ENCODE measurements at regions not wholly inside any gene's neighbourhood (a gene's known extent, or its start where the extent isn't known, plus 50 kb on each side); places are given as distances from the start of the nearest gene placed in this dataset.
A peak's percentile ranks its signal among the peaks of the same experiment; 100 is the strongest.

GRCh38 chr15:77709135-77709886 is 76.6 kb upstream of the LINGO1 start:
- 0 out of 2 replicates have a peak overlapping the region, but pooled peaks have one; percentile 1 for H2BK12ac ChIP-seq (ENCODE audit: low read depth, low read length)
- H3K4me1 ChIP-seq (replicated peaks in 1 of 4; ENCODE audit: control insufficient read depth in 3 of 4, insufficient read depth in 4 of 4, low read length in 3 of 4) = peaks cover 0 to 10% (median 2%) of the 10 kb centered on the region in 4 experiments; a peak in 3 of 7 replicates
- no peak overlapping the region for H3K18ac ChIP-seq (ENCODE audit: extremely low read depth, low read length)
- H3K79me1 ChIP-seq (ENCODE audit: low read depth, low read length) = no peaks in the 10 kb centered on the region
- H2AFZ ChIP-seq (ENCODE audit: low read length) = no peak overlapping the region
- no peak overlapping the region for H4K5ac ChIP-seq (ENCODE audit: insufficient read length, low read depth, low read length)
- no peak overlapping the region for H3K4me3 ChIP-seq (ENCODE audit: extremely low read depth in 1 of 4, insufficient read depth in 2 of 4, low read depth in 3 of 4, low read length in 4 of 4)
- H3K23me2 ChIP-seq (ENCODE audit: low read depth, low read length) = no peaks in the 10 kb centered on the region; the same call in 1 of the 2 replicates
- no peaks in the 10 kb centered on the region for H3K9me3 ChIP-seq (ENCODE audit: insufficient read depth in 2 of 2, low read depth in 1 of 2, low read length in 1 of 2)
- ChIA-PET POLR2A (ENCODE audit: partially characterized antibody) (no interaction called here), CTCF (ENCODE audit: partially characterized antibody) (interaction anchor here (1.1 to 2.4 kb wide), 14 partner anchors 11 to 127 kb away, joined by 3 to 12 read pairs (median 4); partner anchors contain the start of gene LINGO1)
- H2BK5ac ChIP-seq (ENCODE audit: low read depth, low read length) = no peak overlapping the region
- H3K9ac ChIP-seq (replicated peaks in 1 of 4; ENCODE audit: extremely low read depth in 1 of 4, low read depth in 3 of 4, low read length in 3 of 4) = no peak overlapping the region
- H3K27me3 ChIP-seq (replicated peaks in 1 of 4; ENCODE audit: control insufficient read depth in 3 of 4, extremely low read depth in 1 of 4, insufficient read depth in 3 of 4, low read length in 3 of 4) = no peaks in the 10 kb centered on the region
- no peak overlapping the region for H3K4me2 ChIP-seq (ENCODE audit: insufficient read depth in 1 of 2, low read depth in 2 of 2, low read length in 2 of 2)
- no peak overlapping the region for H2AK5ac ChIP-seq (ENCODE audit: low read depth, low read length)
- no peaks in the 10 kb centered on the region for H4K20me1 ChIP-seq (replicated peaks in 1 of 2; ENCODE audit: control insufficient read depth in 1 of 2, insufficient read depth in 2 of 2, low read length in 2 of 2)
- no peak overlapping the region for H3K14ac ChIP-seq (ENCODE audit: insufficient read length)
- DNase-seq (ENCODE audit: low read depth in 1 of 2, low spot score in 2 of 2) (no peak), FAIRE-seq (no peak)
- no peak overlapping the region for H4K91ac ChIP-seq (replicated peaks; ENCODE audit: insufficient read length, low read length)
- H3K36me3 ChIP-seq (ENCODE audit: control insufficient read depth in 2 of 4, insufficient read depth in 4 of 4, low read length in 3 of 4) = no peaks in the 10 kb centered on the region
- no peak overlapping the region; the same call in 1 of the 2 replicates for H2BK15ac ChIP-seq (ENCODE audit: low read length)
- 0 out of 2 replicates have a peak overlapping the region, but pooled peaks have one; percentile 61 for H2BK20ac ChIP-seq (ENCODE audit: low read length)
- H3K79me2 ChIP-seq (ENCODE audit: control insufficient read depth in 1 of 2, insufficient read depth in 2 of 2, low read length in 2 of 2) = no peaks in the 10 kb centered on the region
- H4K8ac ChIP-seq (ENCODE audit: extremely low read depth, insufficient read depth, low read length) = no peak overlapping the region
- H3K56ac ChIP-seq (replicated peaks; ENCODE audit: insufficient read length, low read depth, low read length) = no peak overlapping the region
- no peak overlapping the region for H3K27ac ChIP-seq (ENCODE audit: low read depth, low read length)
- WGBS, 2 experiments (ENCODE audit: extremely low coverage in 1 of 2, insufficient coverage in 1 of 2, insufficient read length in 1 of 2, insufficient replicate concordance in 2 of 2, low coverage in 1 of 2, low lambda C conversion rate in 2 of 2, missing lambda C conversion rate in 1 of 2) = 90% methylated on average over 10 of the region's 10 CpGs; no CpG with 5 or more reads in 1 of the 2 experiments
- peak overlapping the region; percentile 27 for H3K4ac ChIP-seq (replicated peaks; ENCODE audit: insufficient read length, low read depth, low read length)
- no peak overlapping the region for H2BK120ac ChIP-seq (replicated peaks; ENCODE audit: low read depth, low read length)
- H3K23ac ChIP-seq (ENCODE audit: insufficient read length) = no peak overlapping the region
- peak in 2 of 3 experiments; percentile 20 to 26; a peak in 1 of 4 replicates for TF ChIP-seq CTCF (IDR thresholded peaks at IDR 0.05; ENCODE audit: control extremely low read depth in 1 of 3, insufficient read depth in 1 of 3, low read depth in 1 of 3, low read length in 3 of 3)
- no peak for TF ChIP-seq BACH1 (IDR thresholded peaks at IDR 0.05; ENCODE audit: low read length)
- TF ChIP-seq CHD1 (IDR thresholded peaks at IDR 0.05; ENCODE audit: low read depth, low read length) = no peak
- peak; percentile 10 to 29; a peak in 3 of 4 replicates for TF ChIP-seq RAD21 (IDR thresholded peaks at IDR 0.05 in 1 of 2, conservative IDR thresholded peaks at IDR 0.05 in 1 of 2; ENCODE audit: low read depth in 2 of 2, low read length in 2 of 2)
- TF ChIP-seq TBP (IDR thresholded peaks at IDR 0.05; ENCODE audit: low read depth, low read length) = no peak
- no peak for TF ChIP-seq E2F6 (IDR thresholded peaks at IDR 0.05)
- peak in 1 of 2 experiments; percentile 59; a peak in 1 of 4 replicates for TF ChIP-seq HDAC2 (IDR thresholded peaks at IDR 0.05; ENCODE audit: borderline replicate concordance in 1 of 2, low read depth in 2 of 2, low read length in 2 of 2)
- TF ChIP-seq NANOG (IDR thresholded peaks at IDR 0.05; ENCODE audit: insufficient read depth, low read depth, low read length, poor library complexity, severe bottlenecking) = no peak

Measured in H1 (cell line).